ENCODE measurements at regions not wholly inside any gene's neighbourhood (a gene's known extent, or its start where the extent isn't known, plus 50 kb on each side); places are given as distances from the start of the nearest gene placed in this dataset.

DNA sequence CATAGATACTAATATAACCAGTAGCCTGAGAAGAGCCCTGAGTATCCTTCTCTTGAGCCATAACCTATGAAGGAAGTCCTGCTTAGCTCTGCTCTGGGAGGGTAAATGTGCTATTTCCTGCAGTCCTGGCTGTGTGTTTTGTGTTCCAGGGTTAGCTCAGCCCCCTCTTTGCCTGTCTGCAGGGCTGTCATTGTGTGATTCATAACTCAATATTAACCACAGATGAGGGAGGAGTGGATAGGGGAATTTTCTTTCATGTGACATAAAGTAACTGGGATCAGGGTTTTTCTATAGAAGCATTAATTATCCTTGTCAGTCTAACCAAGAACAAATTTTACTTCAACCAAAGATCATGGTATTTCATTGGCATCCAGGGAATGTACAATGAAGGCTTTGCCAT lies 183.3 kb upstream of the ZBTB20 start:
- DNase-seq (ENCODE audit: low spot score): peak; percentile 35

DNA sequence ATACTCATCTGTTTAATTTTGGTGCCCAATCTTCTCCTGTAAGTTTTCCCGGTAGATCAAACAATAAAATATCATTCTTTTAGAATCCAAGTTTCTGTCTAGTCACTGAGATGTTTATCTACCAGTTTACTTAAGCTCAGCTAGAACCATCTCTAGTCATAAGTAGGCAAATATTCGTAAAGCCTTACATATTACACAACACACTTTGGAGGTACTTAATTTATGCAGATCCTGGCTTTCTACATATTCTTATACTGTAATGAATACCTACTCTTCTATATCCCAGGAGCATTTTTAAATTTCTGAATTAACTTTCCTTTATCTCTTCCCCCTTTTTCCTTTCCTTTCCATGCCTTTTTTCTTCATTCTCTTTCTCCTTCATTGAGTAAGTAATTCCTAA lies 185.9 kb upstream of the ZBTB20 start:
- no peak for DNase-seq (ENCODE audit: low spot score)

DNA sequence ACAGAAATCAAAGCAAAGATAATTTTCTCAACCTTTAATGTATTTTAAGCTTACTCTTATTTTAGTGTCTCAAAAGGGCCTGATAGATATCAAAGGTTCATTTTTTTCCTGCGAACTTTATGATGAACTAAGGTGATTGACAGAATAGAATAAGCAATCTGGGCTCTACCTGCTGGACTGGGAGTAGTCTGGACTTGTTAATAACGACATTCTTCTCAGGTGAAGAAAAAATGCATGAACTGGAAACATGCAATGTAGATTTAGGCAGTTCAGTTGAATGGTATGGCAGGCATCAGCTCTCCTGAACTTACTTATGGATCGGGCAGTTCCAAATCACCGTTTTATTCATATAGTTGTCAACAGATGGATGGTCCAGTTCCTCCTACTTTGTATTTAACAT lies 189.7 kb upstream of the ZBTB20 start:
- DNase-seq (ENCODE audit: low spot score): no peak

GRCh38 chr3:115340586-115340985 lies 193.5 kb upstream of the ZBTB20 start:
- no peak for DNase-seq (ENCODE audit: low spot score)

DNA sequence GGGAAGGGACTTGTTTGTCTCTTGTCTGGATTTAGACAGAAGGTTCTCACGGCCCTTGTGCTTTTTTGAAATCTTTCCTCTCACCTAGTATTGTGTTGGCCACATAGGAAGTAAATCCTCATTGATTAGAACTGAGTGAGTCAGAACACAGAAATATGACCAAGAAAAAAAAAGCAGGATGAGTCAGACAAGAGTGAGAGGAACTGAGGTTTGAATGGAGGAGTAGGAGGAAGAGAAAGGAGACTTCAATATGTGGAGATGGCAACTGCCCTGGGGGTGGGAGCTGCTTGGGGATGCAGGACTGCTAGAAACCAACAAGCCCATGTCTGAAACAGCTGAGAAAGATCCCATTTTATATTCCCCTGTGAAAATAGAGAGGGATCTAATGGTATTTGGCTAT lies 194.1 kb upstream of the ZBTB20 start:
- DNase-seq (ENCODE audit: low spot score): peak; percentile 80

DNA sequence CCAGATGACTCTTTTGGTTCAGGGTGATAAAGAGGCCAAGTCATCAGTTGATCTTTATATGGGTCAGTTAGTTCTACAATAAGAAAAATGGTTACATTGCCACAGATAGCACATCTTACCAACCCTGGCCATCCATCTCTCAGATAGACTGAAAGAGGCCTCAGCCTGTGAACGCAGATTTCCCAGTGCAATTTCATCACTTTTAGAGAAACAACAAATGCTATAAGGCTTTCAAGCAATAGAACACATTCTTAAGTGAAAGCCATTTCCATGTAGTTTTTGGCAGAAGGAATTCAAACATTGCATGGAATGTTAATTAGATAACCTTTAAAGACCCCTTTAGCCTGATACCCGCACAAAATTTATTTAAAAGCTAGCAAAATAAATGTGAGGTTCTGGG lies 200.6 kb upstream of the ZBTB20 start:
- DNase-seq (ENCODE audit: low spot score): no peak

DNA sequence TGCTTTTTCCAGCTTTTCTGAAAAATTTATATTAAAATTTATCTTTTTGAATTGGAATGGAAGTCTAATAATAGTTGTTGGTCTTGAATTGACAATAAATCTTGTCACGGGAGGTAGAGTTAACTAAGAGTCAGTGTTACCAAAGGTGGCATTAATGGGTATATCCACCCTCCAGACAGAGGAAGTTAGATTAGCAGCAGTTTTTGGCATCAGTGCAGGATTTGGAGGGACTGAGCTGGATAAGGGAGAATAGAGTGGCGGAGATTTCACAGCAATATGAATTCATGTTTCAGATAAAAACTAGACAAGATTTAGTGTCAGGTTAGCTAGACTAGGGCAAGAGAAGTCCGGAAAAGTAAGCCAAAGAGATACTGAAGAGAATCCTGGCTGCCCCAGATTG lies 201.3 kb upstream of the ZBTB20 start:
- DNase-seq (ENCODE audit: low spot score): no peak

DNA sequence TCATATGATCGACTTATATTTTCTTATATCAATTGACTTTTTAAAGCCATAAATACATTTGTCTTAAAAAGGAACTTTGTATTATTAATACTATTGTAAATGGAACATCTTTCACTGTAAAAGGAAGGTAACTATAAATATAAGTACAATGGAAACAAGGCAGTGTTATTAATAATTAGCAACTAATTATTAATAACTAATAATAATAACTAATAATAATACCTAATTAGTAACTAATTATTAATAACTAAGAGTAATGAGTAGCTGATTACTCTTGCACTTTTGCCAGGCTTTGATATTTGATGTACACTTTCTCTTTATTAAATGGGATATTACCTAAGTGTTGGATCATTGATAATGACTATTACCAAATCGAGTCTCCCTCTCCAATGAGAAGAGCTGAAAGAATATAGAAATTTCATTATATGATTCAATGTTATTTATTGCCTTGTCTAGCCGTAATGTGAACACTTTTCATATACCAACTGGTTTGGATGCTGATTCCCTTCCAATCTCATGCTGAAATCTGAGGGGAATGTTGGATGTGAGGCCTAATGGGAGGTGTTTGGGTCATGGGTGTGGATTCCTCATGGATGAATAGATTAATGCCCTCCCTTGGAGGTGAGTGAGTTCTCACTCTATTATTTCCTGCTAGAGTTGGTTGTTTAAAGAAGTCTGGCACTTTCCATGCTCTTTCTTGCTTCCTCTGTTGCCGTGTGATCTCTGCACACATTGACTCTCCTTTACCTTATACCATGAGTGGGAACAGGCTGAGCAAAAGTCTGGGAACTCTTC lies 202.1 kb upstream of the ZBTB20 start:
- DNase-seq (ENCODE audit: low spot score): no peak

DNA sequence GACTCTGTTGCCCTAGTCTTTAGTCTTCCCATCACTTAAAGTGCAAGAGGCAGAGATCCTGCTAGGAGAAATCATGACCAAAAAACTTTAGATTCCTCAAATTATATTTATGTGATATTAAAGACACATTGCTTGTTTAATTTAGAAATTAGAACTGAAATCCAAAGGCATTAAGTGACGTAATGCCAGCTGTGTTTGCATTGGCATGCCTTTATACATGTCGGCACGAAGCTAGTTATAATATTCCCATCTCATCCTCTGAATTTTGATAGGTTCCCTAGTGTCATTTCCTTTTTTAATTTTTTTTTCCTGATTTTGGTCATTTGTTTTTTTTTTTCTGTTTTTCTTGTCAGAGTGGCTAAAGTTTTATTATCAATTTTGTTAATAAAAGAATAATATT lies 203.5 kb upstream of the ZBTB20 start:
- DNase-seq (ENCODE audit: low spot score): no peak

GRCh38 chr3:115351193-115351592 lies 204.1 kb upstream of the ZBTB20 start:
- DNase-seq (ENCODE audit: low spot score): no peak

DNA sequence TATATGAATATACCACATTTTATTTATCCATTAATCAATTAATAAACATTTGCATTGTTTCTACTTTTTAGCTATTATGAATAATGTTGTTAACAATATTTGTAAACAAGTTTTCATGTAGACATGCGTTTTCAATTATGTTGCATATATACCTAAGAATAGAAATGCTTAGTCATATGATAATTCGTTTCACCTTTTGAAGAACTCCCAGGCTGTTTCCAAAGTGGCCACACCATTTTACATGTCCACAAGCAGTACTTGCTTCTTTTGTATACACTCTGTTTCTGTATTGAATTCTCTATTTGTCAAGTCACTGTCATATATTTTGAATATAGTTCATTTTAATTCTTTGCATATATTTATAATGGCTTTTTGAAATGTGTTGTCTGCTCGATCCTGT lies 206.9 kb upstream of the ZBTB20 start:
- no peak for DNase-seq (ENCODE audit: low spot score)

- DNase-seq (ENCODE audit: low spot score): no peak
Measured at GRCh38 chr3:115357456-115357855, 210.4 kb upstream of the ZBTB20 start.

DNA sequence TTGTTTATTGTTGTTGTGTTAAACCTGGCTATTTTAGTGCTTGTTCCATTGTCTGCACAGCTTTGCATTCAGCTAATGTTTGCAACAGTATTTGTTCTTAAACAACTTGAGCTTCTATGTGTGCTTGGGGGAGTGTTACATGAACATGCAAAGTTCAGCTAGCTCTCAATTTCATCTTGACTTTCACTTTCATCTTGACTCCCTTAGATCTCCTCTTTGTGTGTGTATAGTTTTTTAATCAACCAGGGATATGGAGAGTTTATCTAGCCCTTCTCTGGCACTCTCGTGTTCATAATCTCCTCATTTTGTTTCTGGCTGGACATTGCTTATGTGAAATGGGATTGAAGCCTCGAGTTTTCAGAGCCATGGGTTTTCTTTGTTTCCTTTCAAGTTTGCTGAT lies 212.4 kb upstream of the ZBTB20 start:
- no peak for DNase-seq (ENCODE audit: low spot score)

DNA sequence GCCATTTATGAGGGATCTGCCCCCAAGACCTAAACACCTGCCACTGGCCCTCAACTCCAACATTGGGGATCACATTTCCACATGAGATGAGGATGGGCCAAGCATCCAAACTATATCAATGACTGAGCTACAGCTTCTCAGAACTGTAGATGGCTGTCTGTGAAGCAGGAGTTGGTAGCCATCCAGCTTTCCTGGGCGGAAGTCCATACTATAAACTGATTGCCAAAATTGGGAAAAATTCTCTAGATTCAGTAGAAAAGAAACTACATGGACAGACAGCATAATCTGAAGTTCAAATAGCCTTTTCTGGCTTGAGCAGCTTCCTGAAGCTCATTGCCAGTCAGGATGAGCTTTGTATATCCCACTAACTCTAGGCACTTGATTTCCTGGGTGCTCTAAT lies 214.7 kb upstream of the ZBTB20 start:
- no peak for DNase-seq (ENCODE audit: low spot score)

DNA sequence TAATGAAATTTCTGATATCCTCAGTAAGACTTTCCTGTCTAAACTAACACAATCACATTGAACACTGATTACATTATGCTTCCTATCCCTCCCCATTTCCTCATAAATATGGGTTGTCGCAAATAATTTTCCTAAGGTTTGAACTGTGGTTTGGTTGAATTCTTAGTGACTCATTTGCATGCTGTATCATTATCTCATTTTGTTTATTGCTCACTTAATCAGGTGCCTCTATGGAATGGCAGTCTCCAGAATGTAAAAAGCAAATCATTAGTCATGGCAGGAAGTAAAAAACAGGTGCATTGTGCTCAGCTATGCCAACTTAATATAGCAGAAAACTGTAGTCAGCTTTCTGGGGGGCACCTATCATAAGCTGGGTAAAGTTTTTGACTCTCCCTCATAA lies 216.0 kb upstream of the ZBTB20 start:
- DNase-seq (ENCODE audit: low spot score): no peak

- no peak for DNase-seq (ENCODE audit: low spot score)
Measured at GRCh38 chr3:115369021-115369420, 221.9 kb upstream of the ZBTB20 start.

DNA sequence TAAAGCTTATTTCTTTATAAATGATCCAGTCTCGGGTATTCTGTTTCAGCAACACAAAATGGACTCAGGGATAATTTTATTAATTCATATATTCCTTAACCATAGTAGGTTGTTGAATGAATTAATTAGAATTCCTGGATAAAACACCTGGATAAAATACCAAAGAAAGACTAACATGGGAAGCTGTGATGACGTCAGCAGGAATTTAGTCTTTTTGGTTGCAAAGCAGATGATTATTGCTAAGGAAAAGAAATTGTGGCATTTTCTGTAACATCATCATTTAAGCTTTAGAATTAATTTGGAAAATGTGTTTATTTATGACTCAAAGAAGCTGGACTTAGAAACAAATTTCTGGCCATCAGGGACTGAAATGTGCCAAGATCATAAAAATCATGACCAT lies 228.3 kb upstream of the ZBTB20 start:
- no peak for DNase-seq (ENCODE audit: low spot score)

- no peak for DNase-seq (ENCODE audit: low spot score)
Measured at GRCh38 chr3:115380883-115381572, 233.9 kb upstream of the ZBTB20 start.

GRCh38 chr3:115381573-115381912 lies 234.5 kb upstream of the ZBTB20 start:
- DNase-seq (ENCODE audit: low spot score): no peak

DNA sequence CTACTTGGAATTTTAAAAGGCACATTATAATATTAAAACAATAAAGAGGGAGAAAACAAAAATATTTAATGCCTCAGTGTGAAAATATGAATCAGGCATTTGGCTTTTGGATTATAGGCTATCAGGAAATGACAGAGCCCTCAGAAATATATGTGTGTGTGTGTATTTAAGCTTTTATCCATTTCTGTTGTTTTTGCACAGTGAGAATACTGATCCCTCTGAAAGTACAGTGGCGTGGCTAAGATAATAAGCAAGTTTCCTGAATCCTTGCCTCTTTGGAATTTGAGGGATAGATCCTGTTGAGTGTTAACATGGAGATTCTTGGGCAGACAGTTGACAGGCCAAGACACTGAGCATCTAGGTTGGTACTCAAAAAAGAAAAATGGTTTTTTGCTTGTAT lies 234.8 kb upstream of the ZBTB20 start:
- DNase-seq (ENCODE audit: low spot score): no peak

GRCh38 chr3:115384381-115384780 lies 237.3 kb upstream of the ZBTB20 start:
- no peak for DNase-seq (ENCODE audit: low spot score)

GRCh38 chr3:115385774-115386730 lies 237.3 kb upstream of the GAP43 start:
- DNase-seq (ENCODE audit: low spot score): no peak

GRCh38 chr3:115388166-115388565 lies 235.1 kb upstream of the GAP43 start:
- DNase-seq (ENCODE audit: low spot score): peak; percentile 8

Measured in AG08395 (cell line).